Keratinocyte (primary cell): ENCODE measurements at regions not wholly inside any gene's neighbourhood (a gene's known extent, or its start where the extent isn't known, plus 50 kb on each side); places are given as distances from the start of the nearest gene placed in this dataset.

Source experiments
- DNase-seq: peaks from one replicate; pipeline ENCODE4 v3.0.0-alpha.2; 2011; ENCODE audit warnings: low read depth, missing footprints, low spot score
- FAIRE-seq: peaks from 2 replicates; lab custom pipeline; 2011; peaks lifted over from hg19 to GRCh38; lab: Jason Lieb, UNC
- H2AFZ ChIP-seq: 2 replicates; pipeline ENCODE4 v1.6.0; 2012; ENCODE audit warnings: low read length, control low read depth, inconsistent platforms; ENCODE audit not compliant: control insufficient read depth
- H3K27ac ChIP-seq: 2 replicates; pipeline ENCODE4 v1.5.1; 2011; ENCODE audit warnings: low read length; ENCODE audit not compliant: control insufficient read depth, insufficient read depth
- H3K27me3 ChIP-seq: 3 replicates; pipeline ENCODE4 v1.6.0; 2011; ENCODE audit warnings: low read length; ENCODE audit not compliant: control insufficient read depth, insufficient read depth; ENCODE audit errors: extremely low read depth
- H3K36me3 ChIP-seq, 2 experiments: 2 replicates in 1 of 2; 3 replicates in 1 of 2; pipeline ENCODE4 v1.5.1; 2011; ENCODE audit warnings: low read length in 2 of 2, mild to moderate bottlenecking in 1 of 2; ENCODE audit not compliant: control insufficient read depth in 2 of 2, insufficient read depth in 2 of 2; ENCODE audit errors: extremely low read depth in 1 of 2
- H3K4me1 ChIP-seq: 3 replicates; pipeline ENCODE4 v1.5.1; 2011; ENCODE audit warnings: low read length; ENCODE audit not compliant: control insufficient read depth, insufficient read depth; ENCODE audit errors: extremely low read depth
- H3K4me2 ChIP-seq: 3 replicates; pipeline ENCODE4 v1.6.0; 2011; ENCODE audit warnings: low read depth, low read length; ENCODE audit not compliant: control insufficient read depth, insufficient read depth; ENCODE audit errors: extremely low read depth
- H3K4me3 ChIP-seq, 3 experiments: fragments of 200-600 bp in 1 of 3; sonication (generic) in 1 of 3; 2 replicates in 2 of 3; 3 replicates in 1 of 3; pipeline ENCODE4 v1.5.1; 2011 to 2016; ENCODE audit warnings: low read length in 3 of 3, mild to moderate bottlenecking in 3 of 3, control low read depth in 2 of 3, inconsistent platforms in 1 of 3, low read depth in 1 of 3, mixed read lengths in 1 of 3, mixed run types in 1 of 3, moderate library complexity in 1 of 3; ENCODE audit not compliant: control insufficient read depth in 2 of 3, insufficient read depth in 2 of 3; ENCODE audit errors: extremely low read depth in 1 of 3
- H3K79me2 ChIP-seq: 2 replicates; pipeline ENCODE4 v1.6.0; 2012; ENCODE audit warnings: low read length; ENCODE audit not compliant: control insufficient read depth, insufficient read depth
- H3K9ac ChIP-seq: 3 replicates; pipeline ENCODE4 v1.6.0; 2011; ENCODE audit warnings: low read length; ENCODE audit not compliant: control insufficient read depth, insufficient read depth; ENCODE audit errors: extremely low read depth
- H3K9me1 ChIP-seq: 3 replicates; pipeline ENCODE4 v1.6.0; 2011; ENCODE audit warnings: low read length; ENCODE audit not compliant: control insufficient read depth, insufficient read depth; ENCODE audit errors: extremely low read depth
- H3K9me3 ChIP-seq: 2 replicates; pipeline ENCODE4 v1.5.1; 2012; ENCODE audit warnings: low read depth, low read length; ENCODE audit not compliant: control insufficient read depth
- H4K20me1 ChIP-seq: 3 replicates; pipeline ENCODE4 v1.6.0; 2011; ENCODE audit warnings: low read length; ENCODE audit not compliant: control insufficient read depth, insufficient read depth; ENCODE audit errors: extremely low read depth
- EZH2 ChIP-seq: IDR thresholded peaks from one replicate; pipeline ENCODE4 v1.6.1; 2012; ENCODE audit warnings: inconsistent platforms, mild to moderate bottlenecking, low read length, moderate library complexity
- dilution Hi-C: fragments of 300-500 bp; cut with MboI; formaldehyde crosslinking; loops from one replicate; pipeline ENCODE4 v1.7.0; 2020; ENCODE audit warnings: low sequenced_read_pairs; ENCODE audit not compliant: extremely low pct_ligation_motif_present
- TF ChIP-seq, protein P1 (sequence below), 3 experiments: IDR thresholded peaks in 1 of 3; conservative IDR thresholded peaks in 1 of 3; optimal IDR thresholded peaks in 1 of 3; 2 replicates in 2 of 3; 3 replicates in 1 of 3; pipeline versions ENCODE3 to v1.5.1; 2011; ENCODE audit warnings: low read length in 3 of 3, mild to moderate bottlenecking in 3 of 3, moderate library complexity in 2 of 3, control low read depth in 1 of 3, inconsistent platforms in 1 of 3; ENCODE audit not compliant: insufficient read depth in 2 of 3; ENCODE audit errors: extremely low read depth in 1 of 3

DNA sequence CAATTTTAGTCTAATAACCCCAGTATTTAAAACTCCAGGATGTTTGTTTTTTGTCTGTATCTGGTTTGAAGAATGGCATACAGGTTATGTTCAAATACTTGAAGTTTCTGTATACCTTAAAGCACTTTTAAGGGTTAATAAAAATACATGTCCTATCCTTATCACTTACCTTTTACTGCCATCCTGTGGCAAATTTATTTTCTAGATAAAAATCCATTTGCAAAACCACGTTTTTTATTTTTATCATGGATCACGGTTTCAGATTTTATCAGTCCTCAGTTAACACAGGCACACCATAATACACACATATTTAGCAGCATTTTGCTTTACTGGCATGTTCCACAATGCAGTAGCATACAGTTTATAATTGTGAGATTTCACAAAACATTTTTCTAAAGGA is 113.3 kb upstream of the H2AZ1 start:
- Histone ChIP-seq H3K79me2 (no peaks in the 10 kb centered on the region), H3K4me3 (no peak overlapping the region), H2AFZ (no peak overlapping the region), H3K27me3 (peaks cover 5% of the 10 kb centered on the region), H3K27ac (no peak overlapping the region), H3K36me3 (no peaks in the 10 kb centered on the region), H4K20me1 (no peaks in the 10 kb centered on the region), H3K9me1 (no peaks in the 10 kb centered on the region), H3K4me1 (no peaks in the 10 kb centered on the region), H3K9ac (no peak overlapping the region), H3K4me2 (no peak overlapping the region), H3K9me3 (no peaks in the 10 kb centered on the region)
- no peak for FAIRE-seq
- TF ChIP-seq, protein P1, sequence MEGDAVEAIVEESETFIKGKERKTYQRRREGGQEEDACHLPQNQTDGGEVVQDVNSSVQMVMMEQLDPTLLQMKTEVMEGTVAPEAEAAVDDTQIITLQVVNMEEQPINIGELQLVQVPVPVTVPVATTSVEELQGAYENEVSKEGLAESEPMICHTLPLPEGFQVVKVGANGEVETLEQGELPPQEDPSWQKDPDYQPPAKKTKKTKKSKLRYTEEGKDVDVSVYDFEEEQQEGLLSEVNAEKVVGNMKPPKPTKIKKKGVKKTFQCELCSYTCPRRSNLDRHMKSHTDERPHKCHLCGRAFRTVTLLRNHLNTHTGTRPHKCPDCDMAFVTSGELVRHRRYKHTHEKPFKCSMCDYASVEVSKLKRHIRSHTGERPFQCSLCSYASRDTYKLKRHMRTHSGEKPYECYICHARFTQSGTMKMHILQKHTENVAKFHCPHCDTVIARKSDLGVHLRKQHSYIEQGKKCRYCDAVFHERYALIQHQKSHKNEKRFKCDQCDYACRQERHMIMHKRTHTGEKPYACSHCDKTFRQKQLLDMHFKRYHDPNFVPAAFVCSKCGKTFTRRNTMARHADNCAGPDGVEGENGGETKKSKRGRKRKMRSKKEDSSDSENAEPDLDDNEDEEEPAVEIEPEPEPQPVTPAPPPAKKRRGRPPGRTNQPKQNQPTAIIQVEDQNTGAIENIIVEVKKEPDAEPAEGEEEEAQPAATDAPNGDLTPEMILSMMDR (optimal IDR thresholded peaks at IDR 0.05 in 1 of 3, IDR thresholded peaks at IDR 0.05 in 1 of 3, conservative IDR thresholded peaks at IDR 0.05 in 1 of 3; ENCODE audit: extremely low read depth in 1 of 3, insufficient read depth in 2 of 3, low read length in 3 of 3), result peak in 1 of 3 experiments; percentile 20
- TF ChIP-seq EZH2, result no peak
- no peak for DNase-seq
- dilution Hi-C loops, result no loop called here

GRCh38 chr4:100062921-100063320 is 112.8 kb upstream of the H2AZ1 start:
- no peak overlapping the region for H3K4me2 ChIP-seq
- no peaks in the 10 kb centered on the region for H4K20me1 ChIP-seq
- no peaks in the 10 kb centered on the region for H3K79me2 ChIP-seq
- no peak for DNase-seq
- H3K4me3 ChIP-seq, result no peak overlapping the region
- no peak for FAIRE-seq
- dilution Hi-C loops, result no loop called here
- H3K9ac ChIP-seq, result no peak overlapping the region
- no peak overlapping the region for H2AFZ ChIP-seq
- H3K9me3 ChIP-seq, result no peaks in the 10 kb centered on the region
- H3K9me1 ChIP-seq, result no peaks in the 10 kb centered on the region
- TF ChIP-seq EZH2, result no peak
- TF ChIP-seq, protein P1 (optimal IDR thresholded peaks at IDR 0.05 in 1 of 3, IDR thresholded peaks at IDR 0.05 in 1 of 3, conservative IDR thresholded peaks at IDR 0.05 in 1 of 3; ENCODE audit: extremely low read depth in 1 of 3, insufficient read depth in 2 of 3, low read length in 3 of 3), result no peak
- no peak overlapping the region for H3K27ac ChIP-seq
- H3K36me3 ChIP-seq, result no peaks in the 10 kb centered on the region
- peaks cover 2% of the 10 kb centered on the region for H3K27me3 ChIP-seq
- no peaks in the 10 kb centered on the region for H3K4me1 ChIP-seq
